ENCODE measurements at regions not wholly inside any gene's neighbourhood (a gene's known extent, or its start where the extent isn't known, plus 50 kb on each side); places are given as distances from the start of the nearest gene placed in this dataset.

GRCh38 chr7:91628742-91629141 lies 251.8 kb downstream of the MTERF1 start:
- no peak for TF ChIP-seq EZH2 (IDR thresholded peaks at IDR 0.05)
- no peak for TF ChIP-seq POLR2AphosphoS5 (IDR thresholded peaks at IDR 0.05; ENCODE audit: borderline replicate concordance, low read depth, low read length)

All from SK-N-MC (cell line).